HUES64 (cell line): ENCODE measurements at regions not wholly inside any gene's neighbourhood (a gene's known extent, or its start where the extent isn't known, plus 50 kb on each side); places are given as distances from the start of the nearest gene placed in this dataset.
"Not testable (repeated sequence)": the region's sequence is repeated elsewhere in the genome, so short reads cannot be mapped to it uniquely, and the experiment has no call there.

Experiments used
- H3K27ac ChIP-seq: 2 replicates; pipeline ENCODE4 v1.7.0; 2013; ENCODE audit warnings: low read depth, low read length, inconsistent platforms
- H3K27me3 ChIP-seq: 2 replicates; pipeline ENCODE4 v1.6.1; 2013; ENCODE audit warnings: mild to moderate bottlenecking, low read length; ENCODE audit not compliant: insufficient read depth
- H3K36me3 ChIP-seq: 2 replicates; pipeline ENCODE4 v1.6.1; 2013; ENCODE audit warnings: mild to moderate bottlenecking, low read length; ENCODE audit not compliant: insufficient read depth
- H3K4me1 ChIP-seq: 2 replicates; pipeline ENCODE4 v1.6.1; 2013; ENCODE audit warnings: mild to moderate bottlenecking, low read length, moderate library complexity; ENCODE audit not compliant: insufficient read depth
- H3K4me3 ChIP-seq: 2 replicates; pipeline ENCODE4 v1.5.1; 2013; ENCODE audit warnings: mild to moderate bottlenecking, low read length, moderate library complexity
- H3K9ac ChIP-seq: 2 replicates; pipeline ENCODE4 v1.6.1; 2013; ENCODE audit warnings: mild to moderate bottlenecking, low read depth, low read length
- H3K9me3 ChIP-seq: 2 replicates; pipeline ENCODE4 v1.6.1; 2013; ENCODE audit warnings: low read depth, low read length; ENCODE audit not compliant: insufficient read depth
- WGBS: fragments of 150-250, 120-280 bp; methylation state at CpG from one replicate; pipeline ENCODE4 v1.1.7; 2013; ENCODE audit warnings: missing lambda C conversion rate; 5-methylcytosine and 5-hydroxymethylcytosine counted together

- H3K4me1 ChIP-seq, H3K27me3 ChIP-seq, H3K9ac ChIP-seq, H3K4me3 ChIP-seq, H3K9me3 ChIP-seq, H3K36me3 ChIP-seq, H3K27ac ChIP-seq: not testable (repeated sequence)
- 96% methylated on average over 3 of the region's 4 CpGs for WGBS
These were observed 305.1 kb downstream of the BCL2L11 start for GRCh38 chr2:111425789-111426201.

- H3K27ac ChIP-seq, H3K9me3 ChIP-seq, H3K9ac ChIP-seq, H3K4me3 ChIP-seq, H3K36me3 ChIP-seq, H3K4me1 ChIP-seq, H3K27me3 ChIP-seq: not testable (repeated sequence)
- WGBS = 98% methylated on average over 2 of the region's 4 CpGs
These were observed 306.6 kb downstream of the BCL2L11 start for GRCh38 chr2:111427346-111427745.

- not testable (repeated sequence) for H3K27me3 ChIP-seq, H3K9me3 ChIP-seq, H3K4me1 ChIP-seq, H3K27ac ChIP-seq, H3K4me3 ChIP-seq, H3K9ac ChIP-seq, H3K36me3 ChIP-seq
- WGBS = 92% methylated on average over 5 of the region's 6 CpGs
These were observed 308.2 kb downstream of the BCL2L11 start for GRCh38 chr2:111428915-111429314.

- not testable (repeated sequence) for H3K36me3 ChIP-seq, H3K27me3 ChIP-seq, H3K4me1 ChIP-seq, H3K4me3 ChIP-seq, H3K9me3 ChIP-seq, H3K27ac ChIP-seq, H3K9ac ChIP-seq
- WGBS = 90% methylated on average over 5 of the region's 8 CpGs
These were observed 308.6 kb downstream of the BCL2L11 start for GRCh38 chr2:111429353-111429752.

GRCh38 chr2:111430817-111431661 is 310.3 kb downstream of the BCL2L11 start:
- H3K4me1 ChIP-seq, H3K27me3 ChIP-seq, H3K27ac ChIP-seq, H3K36me3 ChIP-seq, H3K9me3 ChIP-seq, H3K9ac ChIP-seq, H3K4me3 ChIP-seq: not testable (repeated sequence)
- 74% methylated on average over 3 of the region's 9 CpGs for WGBS

- H3K27ac ChIP-seq = not testable (repeated sequence)
These were observed 311.7 kb downstream of the BCL2L11 start for GRCh38 chr2:111432423-111432822.

GRCh38 chr2:111432916-111433499 is 312.3 kb downstream of the BCL2L11 start:
- H3K4me1 ChIP-seq, H3K4me3 ChIP-seq, H3K9me3 ChIP-seq, H3K36me3 ChIP-seq, H3K9ac ChIP-seq, H3K27me3 ChIP-seq, H3K27ac ChIP-seq: not testable (repeated sequence)
- 97% methylated on average over 3 of the region's 9 CpGs for WGBS

More at GRCh38 chr2:111432423-111432822, 311.7 kb downstream of the BCL2L11 start:
- not testable (repeated sequence) for H3K9me3 ChIP-seq, H3K9ac ChIP-seq, H3K27me3 ChIP-seq, H3K4me1 ChIP-seq, H3K4me3 ChIP-seq, H3K36me3 ChIP-seq
- 89% methylated on average over 3 of the region's 3 CpGs for WGBS

- not testable (repeated sequence) for H3K27ac ChIP-seq, H3K36me3 ChIP-seq
- 81% methylated on average over 4 of the region's 5 CpGs for WGBS
These were observed 313.3 kb downstream of the BCL2L11 start for GRCh38 chr2:111433892-111434607.

GRCh38 chr2:111434608-111434939 is 313.9 kb downstream of the BCL2L11 start:
- H3K9ac ChIP-seq, H3K9me3 ChIP-seq, H3K4me3 ChIP-seq, H3K36me3 ChIP-seq, H3K27me3 ChIP-seq, H3K4me1 ChIP-seq, H3K27ac ChIP-seq: not testable (repeated sequence)
- 63% methylated on average over 2 of the region's 4 CpGs for WGBS

More at GRCh38 chr2:111433892-111434607, 313.3 kb downstream of the BCL2L11 start:
- not testable (repeated sequence) for H3K4me3 ChIP-seq, H3K9ac ChIP-seq, H3K9me3 ChIP-seq, H3K27me3 ChIP-seq, H3K4me1 ChIP-seq

- H3K9me3 ChIP-seq, H3K4me3 ChIP-seq, H3K4me1 ChIP-seq, H3K9ac ChIP-seq, H3K36me3 ChIP-seq, H3K27me3 ChIP-seq, H3K27ac ChIP-seq: not testable (repeated sequence)
- 88% methylated on average over 3 of the region's 11 CpGs for WGBS
These were observed 315.0 kb downstream of the BCL2L11 start for GRCh38 chr2:111435553-111436310.

GRCh38 chr2:111436411-111436810 is 315.7 kb downstream of the BCL2L11 start:
- H3K4me1 ChIP-seq, H3K9ac ChIP-seq, H3K4me3 ChIP-seq, H3K27me3 ChIP-seq, H3K27ac ChIP-seq, H3K9me3 ChIP-seq, H3K36me3 ChIP-seq: not testable (repeated sequence)
- WGBS = no CpG with 5 or more reads among the region's 5 CpGs
